ENCODE measurements at regions not wholly inside any gene's neighbourhood (a gene's known extent, or its start where the extent isn't known, plus 50 kb on each side); places are given as distances from the start of the nearest gene placed in this dataset.

DNA sequence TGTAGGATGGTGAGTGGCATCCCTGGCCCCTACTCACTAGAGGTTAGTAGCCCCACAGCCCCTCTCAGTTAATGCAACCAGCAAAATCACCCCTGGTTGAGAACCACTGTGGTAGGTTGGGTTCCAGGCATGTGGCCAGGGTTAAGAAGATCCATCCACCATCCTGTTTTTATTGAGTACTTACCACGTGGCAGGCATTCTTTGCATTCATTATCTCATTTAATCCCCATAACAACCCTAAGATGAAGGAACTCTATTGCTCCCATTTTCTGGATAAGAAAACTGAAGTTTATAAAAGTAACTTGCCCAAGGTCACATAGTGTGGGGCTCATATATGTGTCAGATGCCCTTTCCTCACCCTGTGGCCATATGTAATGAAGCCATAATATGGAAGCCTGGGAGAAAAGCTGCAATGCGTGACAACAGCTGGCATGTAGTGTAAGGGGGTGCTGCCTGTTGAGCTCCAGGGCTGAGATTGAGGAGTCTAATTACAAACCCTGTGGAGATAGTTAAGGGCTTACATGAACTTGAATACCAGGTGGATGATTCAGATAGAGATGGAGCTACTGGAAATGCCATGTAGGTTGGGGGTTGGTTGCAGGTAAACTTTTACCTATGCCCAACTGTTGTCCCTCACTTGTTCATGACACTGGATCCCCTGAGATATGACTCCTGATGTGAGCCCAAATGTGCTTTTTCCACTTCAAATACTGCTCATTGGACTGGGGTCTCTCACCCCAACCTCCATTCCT is 100.2 kb upstream of the PGRMC2 start:
- ATAC-seq (ENCODE audit: low read depth in 2 of 2) (no peak), DNase-seq (no peak)
- H3K4me1 Mint-ChIP-seq, result no peaks in the 10 kb centered on the region
- H3K36me3 Mint-ChIP-seq, result no peaks in the 10 kb centered on the region
- no peak overlapping the region for H3K4me3 Mint-ChIP-seq
- no peak overlapping the region for H3K27ac Mint-ChIP-seq
- no peaks in the 10 kb centered on the region for H3K27me3 Mint-ChIP-seq
- H3K9me3 Mint-ChIP-seq, result no peaks in the 10 kb centered on the region

DNA sequence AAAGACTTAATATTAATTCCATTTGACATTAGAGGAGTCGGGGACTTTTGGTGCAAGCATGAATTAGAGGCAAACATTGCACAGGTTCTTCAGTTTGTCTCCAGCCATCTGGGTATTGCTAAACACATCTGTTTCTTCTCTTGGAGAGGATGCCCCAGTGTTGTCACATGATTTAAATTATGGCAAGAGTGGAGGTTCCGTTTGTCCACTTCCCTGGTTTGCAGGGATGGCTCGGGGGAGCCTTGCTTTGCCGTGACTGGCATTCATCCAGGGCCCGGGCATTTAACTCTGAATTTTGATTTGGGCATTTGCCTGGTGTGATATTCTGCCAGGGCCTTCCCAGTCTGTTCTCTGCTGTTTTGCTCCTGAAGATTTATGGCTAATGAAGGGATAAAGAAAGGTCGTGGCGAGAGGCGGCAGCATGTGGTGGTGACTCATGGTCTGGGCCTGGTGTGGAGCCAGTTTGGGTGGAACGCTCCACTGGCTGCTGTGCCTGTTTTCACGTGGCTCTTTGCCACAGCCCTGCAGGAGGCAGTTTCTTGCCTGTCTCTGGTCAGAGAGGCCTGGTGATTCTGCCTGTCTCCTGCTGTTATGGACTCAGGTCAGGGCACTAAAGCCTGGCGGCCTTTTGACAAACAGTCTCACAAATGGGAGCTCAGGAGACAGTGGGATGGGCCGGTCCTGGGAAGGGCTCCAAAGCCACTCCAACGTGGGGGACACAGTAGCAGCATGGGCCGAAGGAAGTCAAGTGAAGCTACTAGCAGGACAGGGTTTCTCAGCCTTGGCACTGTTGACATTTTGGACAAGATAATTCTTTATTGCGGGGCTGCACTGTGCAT is 99.4 kb upstream of the PGRMC2 start:
- Mint-ChIP-seq H3K27ac (no peak overlapping the region), H3K4me1 (no peaks in the 10 kb centered on the region), H3K27me3 (no peaks in the 10 kb centered on the region), H3K4me3 (no peak overlapping the region), H3K9me3 (no peaks in the 10 kb centered on the region), H3K36me3 (no peaks in the 10 kb centered on the region)
- DNase-seq (no peak), ATAC-seq (ENCODE audit: low read depth in 2 of 2) (no peak)

DNA sequence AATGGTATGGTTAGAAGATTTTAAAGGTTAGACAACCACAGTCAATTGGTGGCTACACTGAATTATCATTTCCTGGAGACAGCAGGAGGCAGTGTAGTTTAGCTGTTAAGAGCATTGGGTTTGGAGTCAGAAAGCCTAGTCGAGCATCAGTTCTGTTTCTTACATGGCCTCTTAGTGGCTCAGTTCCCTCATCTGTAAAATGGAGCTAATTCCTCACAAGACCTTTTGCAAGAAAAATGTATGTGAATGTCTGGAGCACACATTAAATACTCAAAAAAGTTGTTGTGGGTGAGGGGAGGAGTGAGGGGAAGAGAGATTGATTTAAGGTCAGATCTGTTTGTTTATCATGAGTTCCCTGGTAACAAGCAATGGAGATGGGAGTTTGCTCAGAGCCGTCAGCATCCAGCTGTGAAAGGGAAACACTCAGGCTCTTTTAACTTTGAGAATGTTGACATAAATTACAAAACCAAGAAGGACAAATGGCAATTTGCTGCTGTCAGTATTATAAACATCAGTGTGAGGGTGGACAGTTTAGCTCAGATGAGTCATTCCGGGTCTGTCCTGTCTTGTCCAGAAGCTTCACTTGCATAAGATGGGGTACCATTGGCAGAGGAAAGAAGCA is 98.2 kb upstream of the PGRMC2 start:
- no peak for ATAC-seq (ENCODE audit: low read depth in 2 of 2)
- H3K36me3 Mint-ChIP-seq, result no peaks in the 10 kb centered on the region

GRCh38 chr4:128384765-128385598 is 97.4 kb upstream of the PGRMC2 start:
- ATAC-seq (ENCODE audit: low read depth in 2 of 2) (no peak), DNase-seq (no peak)
- H3K4me1 Mint-ChIP-seq, result peaks cover 0 to 5% (median 3%) of the 10 kb centered on the region in 3 donors
- H3K27me3 Mint-ChIP-seq, result no peaks in the 10 kb centered on the region
- no peaks in the 10 kb centered on the region for H3K36me3 Mint-ChIP-seq
- H3K27ac Mint-ChIP-seq, result no peak overlapping the region
- peaks cover 0 to 2% (median 0%) of the 10 kb centered on the region in 7 donors for H3K9me3 Mint-ChIP-seq
- no peak overlapping the region for H3K4me3 Mint-ChIP-seq

More for the DNA sequence above, 98.2 kb upstream of the PGRMC2 start:
- no peak overlapping the region for H3K27ac Mint-ChIP-seq
- DNase-seq, result no peak
- H3K9me3 Mint-ChIP-seq, result no peaks in the 10 kb centered on the region
- H3K4me3 Mint-ChIP-seq, result no peak overlapping the region
- H3K27me3 Mint-ChIP-seq, result no peaks in the 10 kb centered on the region
- no peaks in the 10 kb centered on the region for H3K4me1 Mint-ChIP-seq

DNA sequence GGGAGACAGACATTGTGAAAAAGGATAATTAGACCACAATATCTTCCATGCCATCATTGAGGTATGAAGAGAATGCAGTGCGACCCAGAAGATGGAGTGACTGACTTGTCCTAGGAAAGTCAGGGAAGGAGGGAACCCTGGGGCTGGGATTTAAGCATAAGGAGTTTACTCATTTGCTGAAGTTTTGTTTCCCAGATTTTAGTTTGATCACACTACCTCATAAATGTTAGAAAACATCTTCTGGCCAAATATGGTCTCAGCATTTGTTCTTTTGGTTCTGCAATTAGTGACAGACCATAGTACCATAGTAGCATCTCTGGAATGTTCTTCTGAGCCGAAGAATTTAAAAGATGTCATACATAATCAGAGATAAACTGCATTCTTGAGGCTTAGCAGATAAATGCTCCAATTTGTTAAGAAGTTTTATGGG is 96.5 kb upstream of the PGRMC2 start:
- Mint-ChIP-seq H3K9me3 (peaks cover 0 to 2% (median 0%) of the 10 kb centered on the region in 7 donors), H3K4me3 (no peak overlapping the region), H3K4me1 (peaks cover 0 to 5% (median 3%) of the 10 kb centered on the region in 3 donors), H3K27me3 (no peaks in the 10 kb centered on the region), H3K27ac (no peak overlapping the region), H3K36me3 (no peaks in the 10 kb centered on the region)
- no peak for DNase-seq
- ATAC-seq (ENCODE audit: low read depth in 2 of 2), result no peak

DNA sequence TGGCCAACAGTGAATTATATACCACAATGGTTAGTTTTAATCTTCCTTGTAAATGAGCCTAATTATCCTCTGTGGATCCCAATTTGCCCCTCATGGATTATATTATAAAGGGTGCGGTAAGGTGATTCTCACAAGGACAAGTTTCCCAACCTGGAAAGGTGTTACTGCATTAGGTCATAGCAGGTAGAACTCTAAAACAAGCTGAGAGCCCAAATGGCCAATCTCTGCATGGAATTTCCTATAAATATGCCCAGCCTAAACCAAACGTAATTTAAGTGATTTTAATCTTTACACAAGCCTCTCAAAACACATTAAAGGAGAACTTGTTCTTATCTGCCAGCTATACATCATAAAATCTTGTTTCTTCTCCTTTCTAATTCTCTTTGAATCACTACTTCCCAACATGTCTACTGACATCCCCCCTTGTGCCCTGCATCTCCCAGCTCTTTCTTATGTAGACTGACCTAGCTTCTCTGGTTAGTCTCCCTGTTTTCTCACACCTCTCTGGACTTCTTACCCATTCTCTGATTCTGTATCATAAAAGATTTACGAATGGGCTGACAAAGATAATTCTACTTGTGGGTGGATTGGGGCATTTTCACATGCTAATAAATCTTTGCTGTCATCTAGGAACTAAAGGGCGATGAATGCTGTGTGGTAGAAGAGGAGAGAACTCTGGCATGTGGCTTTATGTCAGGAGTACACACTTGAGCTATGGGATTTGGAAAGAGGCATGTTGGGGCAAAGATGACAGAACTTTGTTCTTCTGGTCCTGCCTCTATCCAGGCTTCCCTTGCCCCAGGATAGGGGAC is 94.3 kb upstream of the PGRMC2 start:
- Mint-ChIP-seq H3K4me3 (no peak overlapping the region), H3K27me3 (no peaks in the 10 kb centered on the region), H3K9me3 (peaks cover 3 to 10% (median 9%) of the 10 kb centered on the region in 7 donors), H3K4me1 (peaks cover 0 to 5% (median 3%) of the 10 kb centered on the region in 3 donors), H3K36me3 (peaks cover 5 to 7% of the 10 kb centered on the region in 2 donors), H3K27ac (no peak overlapping the region)
- ATAC-seq (ENCODE audit: low read depth in 2 of 2) (no peak), DNase-seq (no peak)

DNA sequence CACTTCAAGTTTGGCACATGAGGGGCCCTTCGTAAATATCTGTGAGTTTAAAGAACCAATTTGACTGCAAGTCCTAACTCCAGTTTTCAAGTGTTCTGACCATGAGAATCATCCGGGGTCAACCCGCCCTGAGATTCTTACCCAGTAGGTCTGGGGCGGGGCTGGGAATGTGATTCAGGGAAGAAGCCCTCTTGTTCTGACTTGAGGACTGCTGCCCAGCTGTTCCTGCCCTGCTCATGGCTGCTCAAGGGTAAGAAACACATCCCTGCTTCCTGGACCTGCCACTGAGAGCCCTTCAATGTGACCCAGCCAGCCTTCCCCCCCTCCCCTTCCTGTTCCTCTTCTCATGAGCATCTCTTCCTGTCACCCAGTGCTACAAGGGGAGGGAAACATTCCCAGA is 92.7 kb upstream of the PGRMC2 start:
- no peak for DNase-seq
- no peak for ATAC-seq (ENCODE audit: low read depth in 2 of 2)
- Mint-ChIP-seq H3K4me3 (no peak overlapping the region), H3K27ac (peak overlapping the region in 1 of 6 donors; percentile 48), H3K9me3 (peaks cover 5 to 20% (median 16%) of the 10 kb centered on the region in 7 donors), H3K4me1 (peaks cover 0 to 5% (median 3%) of the 10 kb centered on the region in 3 donors), H3K36me3 (peaks cover 9 to 15% of the 10 kb centered on the region in 2 donors), H3K27me3 (no peaks in the 10 kb centered on the region)

- H3K4me1 Mint-ChIP-seq, result peaks cover 0 to 5% (median 3%) of the 10 kb centered on the region in 3 donors
- peaks cover 9 to 15% of the 10 kb centered on the region in 2 donors for H3K36me3 Mint-ChIP-seq
- H3K27ac Mint-ChIP-seq, result no peak overlapping the region
- ATAC-seq (ENCODE audit: low read depth in 2 of 2) (no peak), DNase-seq (no peak)
- no peaks in the 10 kb centered on the region for H3K27me3 Mint-ChIP-seq
- peaks cover 5 to 20% (median 16%) of the 10 kb centered on the region in 7 donors for H3K9me3 Mint-ChIP-seq
- H3K4me3 Mint-ChIP-seq, result no peak overlapping the region
Measured at GRCh38 chr4:128379860-128380259, 92.2 kb upstream of the PGRMC2 start.

DNA sequence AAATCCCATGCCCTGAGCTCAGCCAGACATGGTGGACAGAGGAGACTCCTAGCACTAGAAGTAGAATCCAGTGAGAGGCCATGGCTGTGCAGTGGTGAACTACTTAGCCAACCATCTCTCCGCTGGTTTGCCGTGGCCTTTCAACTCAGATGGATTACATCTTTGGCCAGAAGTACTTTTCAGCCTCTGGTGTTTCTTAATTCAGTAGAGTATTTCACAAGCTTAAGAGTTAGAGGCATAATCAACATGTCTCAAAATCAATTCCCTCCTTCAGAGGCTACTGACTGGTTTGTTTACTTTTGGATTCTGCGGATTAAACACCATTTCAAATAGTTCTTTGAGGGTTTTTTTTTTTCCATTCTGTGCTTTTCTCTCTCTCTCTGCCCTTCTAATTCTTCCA is 91.1 kb upstream of the PGRMC2 start:
- Mint-ChIP-seq H3K36me3 (peaks cover 9 to 15% of the 10 kb centered on the region in 2 donors), H3K27ac (peak overlapping the region in 1 of 6 donors; percentile 39), H3K4me3 (no peak overlapping the region), H3K9me3 (peaks cover 5 to 23% (median 16%) of the 10 kb centered on the region in 7 donors), H3K4me1 (peaks cover 0 to 5% (median 3%) of the 10 kb centered on the region in 3 donors), H3K27me3 (no peaks in the 10 kb centered on the region)
- ATAC-seq (ENCODE audit: low read depth in 2 of 2), result no peak
- DNase-seq, result no peak

- Mint-ChIP-seq H3K36me3 (peaks cover 9 to 15% of the 10 kb centered on the region in 2 donors), H3K27me3 (no peaks in the 10 kb centered on the region), H3K9me3 (peaks cover 5 to 23% (median 16%) of the 10 kb centered on the region in 7 donors), H3K4me1 (peaks cover 0 to 5% (median 3%) of the 10 kb centered on the region in 3 donors), H3K4me3 (no peak overlapping the region), H3K27ac (no peak overlapping the region)
- ATAC-seq (ENCODE audit: low read depth in 2 of 2) (no peak), DNase-seq (no peak)
Measured at GRCh38 chr4:128376958-128377357, 89.3 kb upstream of the PGRMC2 start.

GRCh38 chr4:128376303-128376702 is 88.7 kb upstream of the PGRMC2 start:
- peaks cover 5 to 23% (median 16%) of the 10 kb centered on the region in 7 donors for H3K9me3 Mint-ChIP-seq
- peaks cover 0 to 5% (median 3%) of the 10 kb centered on the region in 3 donors for H3K4me1 Mint-ChIP-seq
- H3K27ac Mint-ChIP-seq, result no peak overlapping the region
- no peak overlapping the region for H3K4me3 Mint-ChIP-seq
- DNase-seq, result no peak
- H3K36me3 Mint-ChIP-seq, result peaks cover 9 to 15% of the 10 kb centered on the region in 2 donors
- no peaks in the 10 kb centered on the region for H3K27me3 Mint-ChIP-seq
- no peak for ATAC-seq (ENCODE audit: low read depth in 2 of 2)

- Mint-ChIP-seq H3K9me3 (peaks cover 9 to 27% (median 16%) of the 10 kb centered on the region in 7 donors), H3K27ac (no peak overlapping the region), H3K4me1 (no peaks in the 10 kb centered on the region), H3K36me3 (peaks cover 15% of the 10 kb centered on the region in 2 donors), H3K27me3 (no peaks in the 10 kb centered on the region), H3K4me3 (no peak overlapping the region)
- no peak for ATAC-seq (ENCODE audit: low read depth in 2 of 2)
- DNase-seq, result no peak
Measured at GRCh38 chr4:128373628-128374027, 86.0 kb upstream of the PGRMC2 start.
